ENCODE measurements at regions not wholly inside any gene's neighbourhood (a gene's known extent, or its start where the extent isn't known, plus 50 kb on each side); places are given as distances from the start of the nearest gene placed in this dataset.

DNA sequence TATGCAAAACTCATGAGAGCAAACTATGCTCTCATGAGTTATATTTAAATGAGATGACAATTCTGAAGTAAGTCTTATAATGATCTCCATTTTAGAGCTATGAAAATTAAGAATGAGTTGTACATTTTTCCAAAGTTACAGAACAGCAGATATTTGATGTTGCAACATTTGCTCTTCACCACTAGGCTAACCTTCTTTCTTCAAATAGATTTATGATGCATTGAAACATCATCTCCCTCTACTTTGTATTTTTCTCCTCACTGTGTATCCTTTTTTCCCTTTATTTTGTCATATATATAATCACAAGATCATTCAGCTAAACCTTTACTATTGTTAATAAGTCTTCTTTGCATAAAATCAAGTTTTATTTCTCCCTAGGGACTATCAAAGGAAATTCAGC is 497.7 kb upstream of the TYRP1 start:
- TF ChIP-seq CTCF (IDR thresholded peaks at IDR 0.05) (no peak), ZFX (IDR thresholded peaks at IDR 0.05; ENCODE audit: borderline replicate concordance) (no peak)

Data from 22Rv1 (cell line).